Activated T-helper 17 cell treated with anti-CD3 and anti-CD28 coated beads, Interleukin-2, amount 50 U/mL, for 72 hours (primary cell): ENCODE measurements at regions not wholly inside any gene's neighbourhood (a gene's known extent, or its start where the extent isn't known, plus 50 kb on each side); places are given as distances from the start of the nearest gene placed in this dataset.
A peak's percentile ranks its signal among the peaks of the same experiment; 100 is the strongest.

Experiments used
- ATAC-seq: fragments of 150-1000 bp; cut with Tn5 transposase; replicated peaks from 2 replicates; pipeline ENCODE4 v1.10.0; 2021; ENCODE audit warnings: mild to moderate bottlenecking, moderate library complexity
- H3K27ac Mint-ChIP-seq: one replicate; pipeline ENCODE4 v1.8.0; 2022; ENCODE audit warnings: mixed read lengths
- H3K27me3 Mint-ChIP-seq: one replicate; pipeline ENCODE4 v1.8.0; 2022; ENCODE audit warnings: mixed read lengths
- H3K36me3 Mint-ChIP-seq: one replicate; pipeline ENCODE4 v1.8.0; 2022; ENCODE audit warnings: low read depth, mild to moderate bottlenecking, mixed read lengths
- H3K4me1 Mint-ChIP-seq: one replicate; pipeline ENCODE4 v1.8.0; 2022; ENCODE audit warnings: mixed read lengths
- H3K4me3 Mint-ChIP-seq: one replicate; pipeline ENCODE4 v1.8.0; 2022; ENCODE audit warnings: mild to moderate bottlenecking, mixed read lengths
- H3K9me3 Mint-ChIP-seq: one replicate; pipeline ENCODE4 v1.8.0; 2022; ENCODE audit warnings: mixed read lengths

DNA sequence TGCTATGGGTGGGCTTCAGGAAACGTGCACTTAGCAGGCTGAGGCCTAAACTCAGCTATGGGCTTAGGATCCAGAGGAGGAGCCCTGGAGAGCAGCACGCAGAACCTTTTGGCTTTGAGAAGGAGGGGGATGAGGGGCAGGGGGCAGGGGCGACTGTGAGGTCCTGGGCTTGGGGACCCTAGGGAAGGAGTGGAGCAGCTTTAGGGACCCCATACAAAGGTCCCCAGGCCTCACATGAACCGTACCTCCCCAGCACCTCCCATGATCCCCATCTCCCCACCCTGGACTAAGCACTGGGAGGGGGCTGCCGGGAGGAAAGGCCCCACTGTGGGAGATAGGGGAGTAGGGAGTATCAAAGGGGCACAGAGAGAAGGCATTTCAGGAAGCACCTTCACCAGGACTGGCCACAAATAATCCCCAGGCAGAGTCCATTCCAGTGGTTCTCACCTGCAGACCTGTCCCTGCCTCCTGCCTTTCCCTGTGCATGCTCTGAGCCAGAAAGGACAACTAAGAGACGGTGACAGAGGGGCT is 62.0 kb upstream of the KLF13 start:
- H3K4me3 Mint-ChIP-seq: peak overlapping the region; percentile 67
- peaks cover 46% of the 10 kb centered on the region for H3K4me1 Mint-ChIP-seq
- H3K9me3 Mint-ChIP-seq: no peaks in the 10 kb centered on the region
- no peaks in the 10 kb centered on the region for H3K27me3 Mint-ChIP-seq
- ATAC-seq: peak; percentile 8
- H3K36me3 Mint-ChIP-seq: no peaks in the 10 kb centered on the region
- peak overlapping the region; percentile 81 for H3K27ac Mint-ChIP-seq

DNA sequence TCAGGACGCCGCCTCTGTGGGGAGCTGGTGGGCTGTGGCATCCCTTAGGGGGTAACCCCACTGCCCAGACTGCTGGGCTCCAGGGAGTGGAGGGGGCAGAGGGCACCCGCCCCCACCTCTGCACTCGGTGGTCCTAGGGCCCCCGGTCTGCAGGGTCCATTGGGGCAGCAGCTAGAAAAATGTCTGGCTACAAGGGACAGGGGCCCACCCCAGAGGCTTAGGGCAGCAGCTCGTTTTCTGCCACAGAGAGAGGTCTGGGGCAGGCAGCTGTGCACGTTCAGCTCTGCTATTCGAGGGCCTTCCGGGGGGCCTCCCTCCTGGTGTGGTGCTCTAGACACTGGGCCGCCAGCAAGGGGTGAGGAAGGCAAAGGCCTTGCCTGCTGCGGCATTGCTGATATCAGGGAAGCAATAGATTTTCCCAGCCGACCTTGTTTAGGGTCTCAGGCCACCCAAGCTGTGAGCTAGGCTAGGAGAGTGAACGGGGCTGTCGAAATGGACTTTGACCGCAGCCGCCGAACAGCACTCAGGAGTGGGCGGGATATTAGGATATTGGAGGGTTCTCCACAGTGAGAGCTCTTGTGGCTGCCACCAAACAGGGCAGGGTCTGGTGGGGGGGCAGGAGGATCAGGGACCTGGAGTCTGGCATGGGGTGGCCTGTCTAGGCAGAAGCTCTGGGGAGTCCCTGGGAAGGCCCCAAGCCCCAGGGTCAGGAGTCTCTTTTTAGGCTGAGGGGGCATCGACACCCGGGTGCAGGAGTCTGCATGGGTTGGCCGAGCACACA is 61.4 kb upstream of the KLF13 start:
- Mint-ChIP-seq H3K27me3 (no peaks in the 10 kb centered on the region), H3K27ac (peak overlapping the region; percentile 79), H3K9me3 (no peaks in the 10 kb centered on the region), H3K4me1 (peaks cover 50% of the 10 kb centered on the region), H3K4me3 (peak overlapping the region; percentile 67), H3K36me3 (no peaks in the 10 kb centered on the region)
- ATAC-seq: no peak

DNA sequence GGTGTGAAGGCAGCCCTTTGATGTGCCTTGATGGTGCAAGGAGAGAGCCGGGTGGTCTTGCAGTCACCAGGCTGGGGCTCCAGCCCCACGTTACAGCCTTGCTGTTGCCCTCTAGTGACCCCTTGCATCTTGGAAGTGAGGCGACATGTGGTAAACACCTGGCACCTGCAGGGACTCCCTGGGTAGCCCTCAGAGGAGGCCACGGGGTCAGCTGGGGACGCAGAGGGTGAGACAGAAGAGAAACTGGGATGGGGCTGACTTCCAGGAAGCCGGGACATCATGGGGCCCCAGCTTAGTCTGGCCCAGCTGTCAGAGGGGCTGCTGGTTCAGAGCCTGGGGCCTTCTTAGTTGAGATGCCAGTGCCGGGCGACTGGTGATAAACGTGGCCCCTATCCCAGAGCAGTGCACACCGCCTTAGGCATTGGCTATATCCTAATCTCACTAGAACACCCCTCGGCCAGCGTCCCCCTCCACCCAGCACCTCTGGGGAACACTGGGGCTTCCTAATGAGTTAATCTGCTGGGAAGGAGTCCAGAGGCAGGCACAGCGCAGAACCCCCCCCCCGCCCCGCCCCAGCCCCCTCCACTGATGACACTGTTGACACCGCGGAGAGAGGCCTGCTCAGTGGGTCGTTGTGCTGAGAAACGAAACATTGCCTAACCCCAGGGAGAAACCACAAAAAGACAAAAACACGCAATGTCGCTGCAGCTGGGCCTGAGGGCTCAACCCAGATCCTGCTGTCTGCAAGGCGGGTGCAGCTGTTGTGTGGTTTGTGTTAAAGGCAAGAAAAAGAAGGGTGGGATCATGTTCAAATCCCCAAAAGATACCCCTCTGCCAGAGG is 60.5 kb upstream of the KLF13 start:
- Mint-ChIP-seq H3K4me3 (peak overlapping the region; percentile 67), H3K27ac (peak overlapping the region; percentile 79), H3K27me3 (no peaks in the 10 kb centered on the region), H3K36me3 (no peaks in the 10 kb centered on the region), H3K4me1 (peaks cover 50% of the 10 kb centered on the region), H3K9me3 (no peaks in the 10 kb centered on the region)
- ATAC-seq: peak; percentile 78

DNA sequence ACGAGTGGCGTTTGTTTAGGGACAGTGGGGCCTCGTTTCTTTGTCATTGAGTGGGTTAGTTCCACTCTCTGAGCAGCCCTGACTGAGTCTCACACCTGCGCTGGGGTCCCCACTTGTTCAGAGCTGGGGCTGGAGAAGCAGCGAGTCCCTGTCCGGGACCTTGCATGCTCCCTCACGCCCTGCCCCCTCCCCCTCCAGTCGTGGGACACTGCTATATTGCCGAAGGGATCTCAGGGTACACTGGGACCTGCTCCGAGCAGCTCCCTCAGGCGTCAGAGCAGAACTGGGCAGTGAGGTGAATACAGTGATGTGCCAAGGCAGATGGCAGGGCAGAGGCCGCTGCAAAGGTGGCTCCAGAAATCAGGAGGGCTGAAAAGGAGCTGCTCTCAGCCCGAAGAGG is 59.9 kb upstream of the KLF13 start:
- ATAC-seq: peak; percentile 4
- no peaks in the 10 kb centered on the region for H3K9me3 Mint-ChIP-seq
- H3K27me3 Mint-ChIP-seq: no peaks in the 10 kb centered on the region
- H3K36me3 Mint-ChIP-seq: no peaks in the 10 kb centered on the region
- H3K4me1 Mint-ChIP-seq: peaks cover 50% of the 10 kb centered on the region
- peak overlapping the region; percentile 59 for H3K27ac Mint-ChIP-seq
- peak overlapping the region; percentile 67 for H3K4me3 Mint-ChIP-seq

DNA sequence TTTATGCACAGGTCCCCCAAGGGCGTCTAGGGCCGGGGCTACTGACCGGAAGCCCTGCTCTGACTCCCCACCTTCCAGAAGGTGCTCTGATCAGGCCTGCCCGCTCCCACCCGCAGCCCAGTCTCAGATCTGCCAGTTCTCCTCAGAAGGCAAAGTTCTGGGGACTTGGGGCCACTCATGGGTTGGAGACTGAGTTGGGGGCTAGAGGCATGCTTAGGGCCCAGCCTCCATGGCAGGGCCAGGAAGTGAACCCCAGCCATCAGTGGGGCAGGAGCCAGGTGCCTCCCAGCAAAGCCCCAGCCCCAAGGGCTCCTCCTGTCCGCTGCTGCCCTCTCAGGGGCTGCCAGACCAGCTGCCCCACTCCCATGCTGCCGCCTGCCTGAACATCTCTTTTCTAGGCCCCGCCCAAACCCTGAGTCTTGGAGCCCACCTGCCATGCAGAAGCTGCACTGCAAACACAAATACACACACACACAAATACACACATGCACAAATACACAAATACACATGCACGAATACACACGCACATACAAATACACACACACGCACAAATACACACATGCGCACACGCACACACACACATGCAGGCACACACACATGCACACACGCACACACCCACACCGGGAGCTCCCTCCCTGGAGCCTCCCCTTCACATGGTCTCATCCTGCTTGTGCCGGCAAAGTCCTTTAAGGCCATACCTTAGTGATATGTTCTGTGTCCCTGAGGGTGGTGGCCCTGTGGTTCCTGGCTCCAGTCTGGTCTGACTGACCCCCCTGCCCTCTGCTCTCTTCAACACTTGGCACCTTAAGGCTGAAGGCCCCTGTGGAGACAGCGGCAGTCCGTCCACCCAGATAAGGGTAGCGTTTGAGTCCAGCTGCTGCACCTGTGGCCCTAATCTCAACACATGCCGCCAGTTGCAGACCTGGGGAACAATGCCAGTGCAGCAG is 59.2 kb upstream of the KLF13 start:
- no peaks in the 10 kb centered on the region for H3K27me3 Mint-ChIP-seq
- no peak for ATAC-seq
- no peaks in the 10 kb centered on the region for H3K36me3 Mint-ChIP-seq
- peak overlapping the region; percentile 67 for H3K4me3 Mint-ChIP-seq
- H3K4me1 Mint-ChIP-seq: peaks cover 49% of the 10 kb centered on the region
- no peak overlapping the region for H3K27ac Mint-ChIP-seq
- H3K9me3 Mint-ChIP-seq: no peaks in the 10 kb centered on the region

DNA sequence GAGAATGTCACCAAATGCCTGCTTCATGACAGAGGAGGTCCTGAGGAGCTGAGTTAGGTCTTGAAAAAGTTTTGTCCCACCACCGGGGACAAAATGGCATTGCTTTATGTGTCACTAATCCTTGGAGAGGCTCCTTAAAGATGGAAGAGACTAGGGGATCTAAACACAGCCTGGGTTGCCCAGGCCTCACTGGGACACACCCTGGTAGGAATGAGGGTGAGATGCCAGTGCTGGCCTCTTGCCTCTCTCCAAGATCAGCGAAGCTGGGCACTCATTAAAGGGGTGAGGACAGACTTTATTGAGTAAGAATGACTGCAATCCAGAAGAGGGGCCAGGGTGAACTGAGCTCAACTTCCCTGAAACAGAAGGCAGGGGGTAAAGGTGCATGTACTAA is 58.5 kb upstream of the KLF13 start:
- no peaks in the 10 kb centered on the region for H3K9me3 Mint-ChIP-seq
- no peaks in the 10 kb centered on the region for H3K27me3 Mint-ChIP-seq
- no peaks in the 10 kb centered on the region for H3K36me3 Mint-ChIP-seq
- H3K4me3 Mint-ChIP-seq: peak overlapping the region; percentile 9
- no peak overlapping the region for H3K27ac Mint-ChIP-seq
- H3K4me1 Mint-ChIP-seq: peaks cover 46% of the 10 kb centered on the region
- no peak for ATAC-seq

DNA sequence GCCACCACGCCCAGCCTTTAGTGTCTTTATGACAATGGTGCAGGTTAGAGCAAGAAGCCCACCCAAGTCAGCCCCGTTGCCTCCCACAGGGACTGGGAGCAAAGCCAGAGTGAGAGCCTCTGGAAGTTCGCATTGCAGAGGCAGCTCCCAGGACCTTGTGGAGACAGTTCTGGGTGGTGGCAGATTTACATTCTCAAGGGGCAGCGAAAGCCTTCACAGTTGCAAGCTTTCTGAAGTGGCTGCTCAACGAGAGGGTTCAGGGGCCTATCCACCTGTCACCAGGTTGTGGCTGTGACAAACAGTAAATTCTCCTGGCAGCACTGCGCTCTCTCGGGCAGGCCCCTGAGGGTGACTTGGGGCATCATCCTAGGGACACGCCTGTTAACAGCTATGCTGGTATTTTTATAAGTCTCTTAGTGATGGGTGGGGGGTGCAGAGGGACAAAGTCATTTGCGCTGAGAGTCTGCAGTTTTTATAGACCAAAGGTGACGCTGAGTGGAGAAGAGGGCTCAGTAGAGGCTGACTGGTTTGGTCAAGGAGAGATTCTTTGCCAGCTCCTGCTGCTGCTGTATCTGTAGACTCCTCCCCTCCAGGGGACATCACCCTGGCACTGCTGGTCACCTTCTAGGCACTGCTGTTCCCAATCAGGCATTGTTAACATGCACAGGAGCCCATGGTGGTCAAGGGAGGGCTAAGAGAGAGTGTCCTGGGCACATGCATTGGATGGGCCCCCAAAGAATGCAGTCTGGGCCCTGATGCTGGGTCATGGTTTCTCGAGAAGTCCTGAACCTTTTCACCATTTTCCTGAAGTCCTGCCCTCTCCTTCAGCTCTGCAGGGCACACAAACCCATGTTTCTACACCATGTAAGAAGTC is 57.5 kb upstream of the KLF13 start:
- Mint-ChIP-seq H3K4me3 (no peak overlapping the region), H3K9me3 (no peaks in the 10 kb centered on the region), H3K27me3 (no peaks in the 10 kb centered on the region), H3K27ac (no peak overlapping the region), H3K4me1 (peaks cover 37% of the 10 kb centered on the region), H3K36me3 (no peaks in the 10 kb centered on the region)
- ATAC-seq: no peak

DNA sequence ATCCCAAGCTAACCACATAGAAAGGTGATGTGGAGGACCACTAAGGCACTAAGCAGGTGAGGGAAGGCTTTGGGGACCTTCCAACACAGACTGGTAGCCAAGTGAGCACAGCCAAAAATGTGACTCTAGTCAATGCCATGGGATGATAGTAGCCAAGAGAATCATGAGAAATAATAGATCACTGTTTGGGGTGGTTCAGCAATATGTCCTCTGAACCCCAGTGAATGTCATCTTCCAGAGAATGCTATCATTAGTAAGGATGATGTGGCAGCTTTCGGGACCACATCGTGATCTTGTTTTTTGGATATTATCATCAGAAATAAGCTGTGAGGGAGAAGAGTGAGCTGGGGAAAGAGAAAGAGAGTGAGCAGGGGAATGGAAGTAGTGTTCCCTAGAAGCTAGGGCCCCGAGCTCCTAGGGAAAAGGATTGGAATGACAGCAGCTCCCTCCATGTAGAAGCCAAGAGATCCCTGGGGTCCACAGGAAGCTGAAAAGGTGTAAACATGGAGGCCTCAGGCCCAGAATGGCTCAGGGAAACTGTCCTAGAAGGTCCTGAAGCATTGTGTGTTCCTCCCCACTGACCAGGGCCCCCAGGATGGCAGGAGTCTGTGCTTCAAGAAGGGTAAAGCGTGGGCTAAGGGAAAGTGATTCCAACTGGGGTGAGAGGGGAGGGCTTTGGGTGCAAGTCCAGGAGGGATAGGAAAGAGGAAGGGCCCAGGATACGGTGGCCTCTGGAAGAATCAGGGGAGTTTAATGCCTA is 56.6 kb upstream of the KLF13 start:
- Mint-ChIP-seq H3K9me3 (no peaks in the 10 kb centered on the region), H3K4me3 (no peak overlapping the region), H3K27ac (peak overlapping the region; percentile 73), H3K27me3 (no peaks in the 10 kb centered on the region), H3K36me3 (no peaks in the 10 kb centered on the region), H3K4me1 (peaks cover 34% of the 10 kb centered on the region)
- no peak for ATAC-seq

DNA sequence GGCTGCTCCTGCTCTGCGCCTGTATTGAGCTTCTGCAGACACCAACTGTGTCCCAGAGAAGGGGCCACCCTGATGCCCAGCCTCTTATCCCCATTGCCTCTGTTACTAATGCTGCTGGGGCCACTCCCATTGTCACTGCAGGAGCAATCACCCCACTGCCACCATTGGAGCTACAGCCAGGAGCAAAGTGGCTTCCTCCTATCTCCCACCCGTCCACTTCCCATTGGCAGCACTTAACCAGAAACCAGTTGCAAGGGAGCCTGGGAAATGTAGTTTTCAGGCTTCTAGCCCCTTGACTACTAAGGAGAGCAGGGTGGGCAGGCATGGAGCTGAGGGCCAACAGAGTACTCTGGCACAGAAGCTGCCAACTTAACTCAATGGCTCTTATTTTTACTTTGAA is 55.9 kb upstream of the KLF13 start:
- ATAC-seq: no peak
- peaks cover 28% of the 10 kb centered on the region for H3K4me1 Mint-ChIP-seq
- H3K27me3 Mint-ChIP-seq: no peaks in the 10 kb centered on the region
- H3K4me3 Mint-ChIP-seq: no peak overlapping the region
- no peaks in the 10 kb centered on the region for H3K36me3 Mint-ChIP-seq
- H3K9me3 Mint-ChIP-seq: no peaks in the 10 kb centered on the region
- no peak overlapping the region for H3K27ac Mint-ChIP-seq

DNA sequence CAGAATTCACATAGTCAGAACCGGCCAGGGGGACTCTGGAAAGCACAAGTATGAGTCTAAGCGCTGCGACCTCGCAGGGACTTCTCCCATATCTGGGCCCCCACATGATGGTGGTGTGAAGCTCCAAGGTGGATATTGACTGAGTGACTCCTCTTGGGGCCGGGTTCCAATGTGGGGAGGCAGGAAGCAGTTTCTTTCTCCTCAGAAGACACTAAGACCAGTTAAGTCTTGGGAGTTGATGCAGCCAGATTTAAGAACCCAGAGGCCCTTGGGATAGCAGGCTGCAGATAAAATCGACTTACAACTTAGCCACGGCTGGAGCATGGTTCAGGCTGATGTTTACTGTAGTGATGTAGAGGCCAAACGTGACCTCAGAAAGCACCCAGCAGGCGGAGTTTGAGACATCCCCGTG is 55.4 kb upstream of the KLF13 start:
- H3K27ac Mint-ChIP-seq: no peak overlapping the region
- H3K27me3 Mint-ChIP-seq: no peaks in the 10 kb centered on the region
- peaks cover 27% of the 10 kb centered on the region for H3K4me1 Mint-ChIP-seq

DNA sequence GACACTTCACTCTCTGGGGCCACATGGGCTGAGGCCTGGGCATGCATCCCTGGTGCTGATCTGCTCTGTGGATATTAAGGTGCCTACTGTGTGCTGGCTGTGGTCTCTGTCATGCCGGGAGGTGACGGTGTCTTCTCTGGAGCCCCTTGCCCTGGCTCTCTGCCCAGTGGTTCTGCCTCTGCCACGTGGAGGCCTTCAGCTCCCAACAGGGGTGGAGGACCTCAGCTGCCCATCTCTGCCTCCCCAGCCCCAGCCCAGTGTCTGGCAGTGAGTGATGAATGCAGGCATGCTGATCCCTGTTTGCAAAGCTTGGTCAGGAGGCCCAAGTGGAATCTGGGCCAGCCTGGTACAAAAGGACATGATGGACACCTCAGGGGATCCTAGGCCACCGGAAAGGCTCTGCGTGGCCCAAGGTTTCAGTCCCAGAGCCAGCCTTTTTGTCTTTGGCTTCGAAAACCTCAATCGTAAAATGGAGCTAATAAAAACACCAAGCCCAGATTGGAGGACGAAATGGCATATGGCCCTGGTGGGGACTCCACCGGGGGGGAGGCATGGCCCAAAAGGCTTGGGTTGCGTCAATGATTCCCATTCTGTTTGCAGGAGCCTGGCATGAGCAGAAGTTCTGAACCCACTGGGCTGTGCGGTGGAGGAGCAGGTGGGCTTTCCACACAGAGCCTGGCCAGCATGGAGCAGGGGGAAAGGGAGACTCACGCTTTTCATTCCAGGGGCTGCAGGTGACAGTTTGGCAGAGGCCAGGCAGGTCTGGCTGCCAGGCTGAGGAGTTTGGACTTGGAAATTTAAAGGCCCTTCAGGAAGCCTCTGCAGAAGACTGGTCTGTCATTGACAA is 54.7 kb upstream of the KLF13 start:
- no peak for ATAC-seq
- no peak overlapping the region for H3K27ac Mint-ChIP-seq

More for the DNA sequence above, 55.4 kb upstream of the KLF13 start:
- ATAC-seq: no peak
- H3K36me3 Mint-ChIP-seq: no peaks in the 10 kb centered on the region
- no peaks in the 10 kb centered on the region for H3K9me3 Mint-ChIP-seq
- no peak overlapping the region for H3K4me3 Mint-ChIP-seq

DNA sequence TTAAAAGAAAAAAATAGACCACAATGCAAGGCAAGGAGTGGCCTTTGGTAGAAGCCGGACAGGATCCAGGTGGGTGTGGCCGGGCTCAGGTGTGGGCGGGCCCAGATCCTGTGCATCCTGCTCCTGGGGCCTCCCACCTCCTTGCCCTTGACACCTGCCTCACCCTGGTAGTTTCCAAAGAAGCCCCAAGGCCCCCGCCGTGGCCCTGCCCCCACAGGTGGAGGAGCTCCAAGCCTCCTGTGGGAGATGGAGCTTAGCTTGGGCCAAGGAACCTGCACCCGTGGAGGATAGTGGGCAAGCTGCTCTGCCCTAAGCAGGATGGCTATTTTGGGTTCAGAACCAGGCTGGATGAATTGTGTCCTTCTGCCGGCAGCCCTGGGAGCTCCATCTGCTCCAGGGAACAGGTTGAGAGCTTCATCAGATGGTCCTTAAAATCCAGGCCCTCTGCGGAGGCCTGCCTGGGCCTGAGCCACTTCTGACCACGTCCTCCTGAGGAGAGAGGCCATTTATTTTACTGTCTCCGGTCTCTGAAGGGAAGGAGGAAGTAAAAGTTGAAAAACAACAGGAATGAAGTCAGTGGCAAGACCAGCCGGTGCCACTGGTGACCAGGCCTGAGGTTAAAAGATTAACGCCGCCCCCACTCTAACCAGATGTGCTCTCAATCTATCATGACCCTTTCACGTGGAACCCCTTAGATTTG is 53.9 kb upstream of the KLF13 start:
- peak overlapping the region; percentile 43 for H3K27ac Mint-ChIP-seq

More for the DNA sequence above, 54.7 kb upstream of the KLF13 start:
- Mint-ChIP-seq H3K9me3 (no peaks in the 10 kb centered on the region), H3K4me1 (peaks cover 20% of the 10 kb centered on the region), H3K27me3 (no peaks in the 10 kb centered on the region), H3K36me3 (no peaks in the 10 kb centered on the region), H3K4me3 (no peak overlapping the region)

More for the DNA sequence above, 53.9 kb upstream of the KLF13 start:
- Mint-ChIP-seq H3K27me3 (no peaks in the 10 kb centered on the region), H3K4me1 (peaks cover 14% of the 10 kb centered on the region), H3K36me3 (no peaks in the 10 kb centered on the region), H3K9me3 (no peaks in the 10 kb centered on the region), H3K4me3 (no peak overlapping the region)
- no peak for ATAC-seq
